DMS 273 (cell line): ENCODE measurements at regions not wholly inside any gene's neighbourhood (a gene's known extent, or its start where the extent isn't known, plus 50 kb on each side); places are given as distances from the start of the nearest gene placed in this dataset.
A peak's percentile ranks its signal among the peaks of the same experiment; 100 is the strongest.
"Not testable (repeated sequence)": the region's sequence is repeated elsewhere in the genome, so short reads cannot be mapped to it uniquely, and the experiment has no call there.

ENCODE experiments used
- DNase-seq: peaks from one replicate; lab custom pipeline; 2025; ENCODE audit not compliant: unreplicated experiment; lab: John Stamatoyannopoulos, UW

- DNase-seq: no peak
These were observed 149.2 kb downstream of the RNASET2 start for GRCh38 chr6:166806962-166807757.

- no peak for DNase-seq
These were observed 150.0 kb downstream of the RNASET2 start for GRCh38 chr6:166806217-166806838.

GRCh38 chr6:166803471-166803870 is 152.9 kb downstream of the RNASET2 start:
- no peak for DNase-seq

- DNase-seq: no peak
These were observed 153.9 kb downstream of the RNASET2 start for GRCh38 chr6:166802401-166802800.

- no peak for DNase-seq
These were observed 156.2 kb downstream of the RNASET2 start for GRCh38 chr6:166800137-166800536.

GRCh38 chr6:166798652-166799051 is 157.7 kb downstream of the RNASET2 start:
- no peak for DNase-seq

GRCh38 chr6:166796610-166797009 is 159.7 kb downstream of the RNASET2 start:
- no peak for DNase-seq

- no peak for DNase-seq
These were observed 160.5 kb downstream of the RNASET2 start for GRCh38 chr6:166795879-166796278.

- DNase-seq: not testable (repeated sequence)
These were observed 163.8 kb upstream of the RPS6KA2 start for GRCh38 chr6:166790808-166791207.

GRCh38 chr6:166788846-166789529 is 161.9 kb upstream of the RPS6KA2 start:
- not testable (repeated sequence) for DNase-seq

- peak; percentile 85 for DNase-seq
These were observed 159.7 kb upstream of the RPS6KA2 start for GRCh38 chr6:166786704-166787293.

GRCh38 chr6:166785131-166785530 is 158.1 kb upstream of the RPS6KA2 start:
- DNase-seq: no peak

GRCh38 chr6:166784691-166785090 is 157.6 kb upstream of the RPS6KA2 start:
- DNase-seq: no peak

- no peak for DNase-seq
These were observed 155.5 kb upstream of the RPS6KA2 start for GRCh38 chr6:166782520-166782919.

- DNase-seq: no peak
These were observed 154.3 kb upstream of the RPS6KA2 start for GRCh38 chr6:166781331-166781730.

GRCh38 chr6:166779963-166780683 is 153.1 kb upstream of the RPS6KA2 start:
- no peak for DNase-seq

- DNase-seq: no peak
These were observed 152.3 kb upstream of the RPS6KA2 start for GRCh38 chr6:166779381-166779780.

- DNase-seq: no peak
These were observed 151.7 kb upstream of the RPS6KA2 start for GRCh38 chr6:166778776-166779175.

GRCh38 chr6:166778046-166778445 is 151.0 kb upstream of the RPS6KA2 start:
- DNase-seq: no peak

GRCh38 chr6:166777096-166777630 is 150.1 kb upstream of the RPS6KA2 start:
- no peak for DNase-seq

- no peak for DNase-seq
These were observed 149.5 kb upstream of the RPS6KA2 start for GRCh38 chr6:166776571-166776970.
